ENCODE measurements at regions not wholly inside any gene's neighbourhood (a gene's known extent, or its start where the extent isn't known, plus 50 kb on each side); places are given as distances from the start of the nearest gene placed in this dataset.

DNA sequence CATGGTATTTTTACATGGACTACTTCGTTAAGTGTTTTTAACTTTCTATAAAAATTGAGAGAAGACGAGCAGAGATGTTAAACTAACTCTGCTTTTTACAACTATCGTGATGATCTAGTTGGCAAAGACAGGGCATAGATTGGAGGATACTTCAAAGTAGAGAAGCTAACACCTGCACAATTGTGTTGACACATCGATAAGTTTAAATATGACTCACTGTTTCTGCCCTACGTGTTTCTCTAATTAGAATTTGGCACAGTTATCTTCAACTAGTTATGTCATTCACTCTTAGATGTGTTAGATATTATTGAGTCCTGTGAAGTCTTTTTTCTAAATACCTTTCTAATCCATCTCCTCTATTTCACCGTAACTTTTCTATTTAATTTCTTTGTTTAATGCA lies 68.5 kb upstream of the FERD3L start:
- no peak for DNase-seq (ENCODE audit: low read depth, low spot score)

DNA sequence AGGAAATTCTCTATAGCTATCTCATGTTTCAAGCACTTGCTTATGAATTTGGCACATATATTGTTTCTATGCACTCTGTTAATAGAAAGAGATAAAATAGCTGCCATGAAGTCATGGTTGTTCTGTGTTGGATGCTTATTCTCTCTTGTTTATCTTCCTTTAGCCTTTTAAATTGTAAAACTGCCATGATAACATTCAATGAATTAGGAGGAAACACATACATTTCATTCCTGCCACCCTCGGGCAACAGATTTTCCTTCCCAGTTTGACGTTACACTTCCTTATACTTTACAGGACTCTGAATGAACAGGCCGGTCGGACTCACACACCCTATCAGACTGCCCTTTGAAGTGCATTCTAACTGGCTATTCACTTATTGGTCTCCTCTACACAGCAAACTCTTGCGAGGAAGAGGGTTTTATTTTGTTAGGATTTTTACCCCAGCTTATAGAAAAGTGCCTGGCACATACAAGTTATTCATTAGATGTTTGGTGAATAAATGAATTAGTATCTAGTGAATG lies 65.7 kb upstream of the FERD3L start:
- no peak for DNase-seq (ENCODE audit: low read depth, low spot score)

DNA sequence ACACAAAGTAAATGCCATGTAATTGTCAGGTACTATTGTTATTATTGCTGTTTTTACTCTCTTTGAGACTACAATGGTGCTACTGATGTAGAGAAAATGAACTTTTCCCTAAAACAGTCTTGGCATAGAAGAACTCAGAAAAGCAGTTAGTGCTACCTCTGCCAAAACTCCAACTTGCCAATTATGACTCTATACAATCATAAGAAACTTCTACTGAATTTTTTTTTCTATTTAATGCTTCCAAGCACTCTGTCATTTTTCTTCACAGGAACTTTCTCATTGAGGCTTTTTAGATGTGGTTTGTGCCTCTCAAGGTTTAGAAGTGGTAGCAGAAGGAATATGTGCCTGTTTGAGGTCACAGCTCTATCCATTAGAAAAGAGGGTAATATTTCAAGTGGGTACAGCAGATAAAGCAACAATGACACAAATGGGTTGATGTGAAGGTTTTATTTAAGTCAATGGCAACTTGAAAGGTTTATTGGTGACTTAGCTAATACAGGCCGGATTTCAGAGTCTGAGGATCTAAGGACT lies 64.0 kb upstream of the FERD3L start:
- no peak for DNase-seq (ENCODE audit: low read depth, low spot score)

DNA sequence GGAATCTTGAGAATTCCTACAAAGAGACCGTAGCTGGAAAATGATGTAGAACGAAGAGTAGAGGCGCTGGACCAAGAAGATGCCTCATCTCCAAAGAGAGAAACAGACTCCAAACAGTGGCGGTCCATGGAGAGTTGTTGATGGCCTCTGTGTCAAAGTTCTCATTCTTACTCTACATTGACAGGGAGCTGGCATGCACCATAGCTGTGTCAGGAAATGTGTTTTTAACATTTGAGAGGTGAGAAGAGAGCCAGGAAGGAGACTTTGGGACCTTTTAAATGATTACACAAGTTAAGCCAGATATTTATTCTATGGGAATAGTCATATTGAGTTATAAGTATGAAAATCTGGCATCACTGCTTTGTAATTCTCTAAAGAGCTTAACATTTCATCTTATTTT lies 61.5 kb upstream of the FERD3L start:
- no peak for DNase-seq (ENCODE audit: low read depth, low spot score)

DNA sequence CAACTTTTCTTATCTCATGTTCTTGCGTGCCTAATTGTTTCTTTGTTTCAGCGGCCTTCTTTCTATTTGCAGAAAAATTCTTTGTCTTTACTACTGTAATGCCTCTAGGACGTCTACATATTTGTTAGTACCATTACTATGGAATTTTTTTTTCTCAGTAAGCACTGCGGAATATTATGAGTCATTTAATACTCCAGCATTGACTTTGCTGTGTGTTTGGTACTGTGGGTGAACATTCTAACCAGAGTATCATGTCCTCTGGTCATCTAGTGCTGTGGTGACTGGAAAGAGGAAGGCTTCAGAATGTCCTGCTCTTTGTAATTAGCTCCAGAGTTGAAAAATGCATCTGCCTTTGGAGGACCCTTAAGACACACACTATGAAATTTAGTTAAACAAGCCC lies 58.5 kb upstream of the FERD3L start:
- no peak for DNase-seq (ENCODE audit: low read depth, low spot score)

DNA sequence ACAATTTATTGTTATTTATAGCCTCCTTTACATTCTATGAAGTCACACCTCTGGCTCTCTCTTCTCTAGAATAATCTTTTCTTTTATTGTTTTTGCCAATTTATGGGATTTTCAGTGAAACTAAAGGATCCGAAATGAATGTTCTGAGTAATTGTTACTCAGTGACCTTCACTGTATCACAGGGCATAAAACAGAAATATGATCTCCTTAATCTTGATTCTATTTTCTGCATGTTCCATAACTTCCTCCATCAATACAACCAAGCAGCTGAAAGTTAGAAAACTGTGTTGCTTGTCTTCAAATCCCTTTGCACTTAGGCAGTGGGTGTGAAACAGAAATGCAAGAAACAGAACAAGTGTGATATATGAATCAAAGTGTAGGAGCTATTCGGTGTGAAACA lies 57.4 kb upstream of the FERD3L start:
- DNase-seq (ENCODE audit: low read depth, low spot score) = no peak

All from iPS DF 19.7 (cell line).